Uterus (tissue), 3 donors: ENCODE measurements at regions not wholly inside any gene's neighbourhood (a gene's known extent, or its start where the extent isn't known, plus 50 kb on each side); places are given as distances from the start of the nearest gene placed in this dataset.
"Not testable (repeated sequence)": the region's sequence is repeated elsewhere in the genome, so short reads cannot be mapped to it uniquely, and the experiment has no call there.

Source experiments
- DNase-seq, 2 donors: peaks; one replicate each; pipeline ENCODE4 v3.0.0-alpha.2; 2019 to 2020
- H3K27ac ChIP-seq, 2 donors: fragments of 200-600 bp; sonication (generic); 1 replicate in 1 of 2; 2 replicates in 1 of 2; pipeline ENCODE4 v1.5.1; 2016 to 2018
- H3K27me3 ChIP-seq, 2 donors: fragments of 200-600 bp; sonication (generic); one replicate each; pipeline ENCODE4 v1.5.1; 2018 to 2019; ENCODE audit warnings: control low read depth in 1 of 2
- H3K36me3 ChIP-seq, 2 donors: fragments of 200-600 bp; sonication (generic); one replicate each; pipeline ENCODE4 v1.5.1; 2019; ENCODE audit warnings: control low read depth in 1 of 2
- H3K4me1 ChIP-seq, 2 donors: fragments of 200-600 bp; sonication (generic); one replicate each; pipeline ENCODE4 v1.5.1; 2018 to 2019; ENCODE audit warnings: control low read depth in 1 of 2
- H3K4me3 ChIP-seq, 2 donors: fragments of 200-600 bp; sonication (generic); 1 replicate in 1 of 2; 2 replicates in 1 of 2; pipeline ENCODE4 v1.5.1; 2018 to 2019; ENCODE audit warnings: mild to moderate bottlenecking in 1 of 2
- H3K9me3 ChIP-seq, 2 donors: fragments of 200-600 bp; sonication (generic); one replicate each; pipeline ENCODE4 v1.5.1; 2019; ENCODE audit warnings: control low read depth in 1 of 2
- POLR2A ChIP-seq, 2 donors: fragments of 450-650 bp; IDR thresholded peaks; one replicate each; pipeline ENCODE4 v1.6.1; 2016; ENCODE audit warnings: antibody characterized with exemption in 2 of 2, mild to moderate bottlenecking in 1 of 2, moderate library complexity in 1 of 2
- intact Hi-C: fragments of 100-400 bp; cut with DNase I; formaldehyde crosslinking; loops from one replicate; pipeline ENCODE4 v1.15.1; 2023; ENCODE audit warnings: low total_unique reads
- TF ChIP-seq, protein P1 (sequence below), 4 experiments: fragments of 200-600 bp in 2 of 4; fragments of 450-650 bp in 2 of 4; sonication (generic) in 2 of 4; IDR thresholded peaks; one replicate each; pipeline ENCODE4 v1.5.1; 2016 to 2019; ENCODE audit warnings: antibody characterized with exemption in 4 of 4, mild to moderate bottlenecking in 2 of 4, moderate library complexity in 1 of 4
- donor health status: DM: yes; HTN: yes; CAD: no.

DNA sequence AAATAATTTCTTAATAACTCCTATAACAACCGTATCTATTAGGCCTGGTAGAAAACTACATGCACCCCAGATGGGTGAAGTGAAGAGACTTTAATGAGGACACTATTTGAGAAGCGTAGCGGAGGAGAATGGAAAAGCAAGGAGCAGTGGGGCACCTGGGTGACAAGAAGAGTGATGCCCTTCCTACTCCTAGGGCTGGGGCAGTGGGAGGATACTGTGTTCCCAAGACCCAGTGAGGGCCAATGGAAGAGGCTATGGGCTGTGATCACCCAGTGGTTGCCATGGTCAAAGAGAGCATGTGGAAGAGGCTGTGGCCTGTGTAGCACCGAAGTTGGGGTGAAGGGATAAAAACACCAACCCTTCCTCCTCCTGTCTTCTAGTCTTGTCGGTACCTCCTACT, 86.5 kb upstream of the SHISA3 start:
- DNase-seq: no peak
- Histone ChIP-seq H3K27me3 (no peaks in the 10 kb centered on the region), H3K9me3 (no peaks in the 10 kb centered on the region), H3K27ac (no peak overlapping the region), H3K36me3 (no peaks in the 10 kb centered on the region), H3K4me1 (no peaks in the 10 kb centered on the region), H3K4me3 (no peak overlapping the region)
- intact Hi-C loops: no loop called here
- TF ChIP-seq, protein P1, sequence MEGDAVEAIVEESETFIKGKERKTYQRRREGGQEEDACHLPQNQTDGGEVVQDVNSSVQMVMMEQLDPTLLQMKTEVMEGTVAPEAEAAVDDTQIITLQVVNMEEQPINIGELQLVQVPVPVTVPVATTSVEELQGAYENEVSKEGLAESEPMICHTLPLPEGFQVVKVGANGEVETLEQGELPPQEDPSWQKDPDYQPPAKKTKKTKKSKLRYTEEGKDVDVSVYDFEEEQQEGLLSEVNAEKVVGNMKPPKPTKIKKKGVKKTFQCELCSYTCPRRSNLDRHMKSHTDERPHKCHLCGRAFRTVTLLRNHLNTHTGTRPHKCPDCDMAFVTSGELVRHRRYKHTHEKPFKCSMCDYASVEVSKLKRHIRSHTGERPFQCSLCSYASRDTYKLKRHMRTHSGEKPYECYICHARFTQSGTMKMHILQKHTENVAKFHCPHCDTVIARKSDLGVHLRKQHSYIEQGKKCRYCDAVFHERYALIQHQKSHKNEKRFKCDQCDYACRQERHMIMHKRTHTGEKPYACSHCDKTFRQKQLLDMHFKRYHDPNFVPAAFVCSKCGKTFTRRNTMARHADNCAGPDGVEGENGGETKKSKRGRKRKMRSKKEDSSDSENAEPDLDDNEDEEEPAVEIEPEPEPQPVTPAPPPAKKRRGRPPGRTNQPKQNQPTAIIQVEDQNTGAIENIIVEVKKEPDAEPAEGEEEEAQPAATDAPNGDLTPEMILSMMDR (IDR thresholded peaks at IDR 0.05): no peak
- TF ChIP-seq POLR2A (IDR thresholded peaks at IDR 0.05): no peak

DNA sequence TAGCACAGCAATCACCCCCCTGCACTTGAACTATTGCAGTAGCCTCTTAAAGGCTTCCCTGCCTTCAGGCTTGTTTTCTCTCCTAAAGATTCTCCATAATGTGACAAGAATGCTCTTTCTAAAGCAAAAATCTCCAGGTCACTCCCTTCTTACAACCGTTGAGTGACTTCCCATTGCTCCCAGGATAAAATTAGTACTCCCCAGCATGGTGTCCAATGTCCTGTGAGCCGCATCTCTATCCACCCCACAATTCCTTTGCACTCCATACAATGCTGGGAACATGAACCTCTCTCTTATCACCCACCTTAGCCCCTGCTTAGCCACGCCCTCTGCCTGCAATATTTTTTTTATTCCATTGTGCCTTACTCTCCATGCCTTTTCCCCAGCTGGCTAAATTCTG, 85.7 kb upstream of the SHISA3 start:
- Histone ChIP-seq H3K4me1 (no peaks in the 10 kb centered on the region), H3K36me3 (no peaks in the 10 kb centered on the region), H3K4me3 (no peak overlapping the region), H3K9me3 (no peaks in the 10 kb centered on the region), H3K27ac (no peak overlapping the region), H3K27me3 (no peaks in the 10 kb centered on the region)
- intact Hi-C loops: no loop called here
- DNase-seq: no peak
- no peak for TF ChIP-seq POLR2A (IDR thresholded peaks at IDR 0.05)
- TF ChIP-seq, protein P1 (IDR thresholded peaks at IDR 0.05): no peak

DNA sequence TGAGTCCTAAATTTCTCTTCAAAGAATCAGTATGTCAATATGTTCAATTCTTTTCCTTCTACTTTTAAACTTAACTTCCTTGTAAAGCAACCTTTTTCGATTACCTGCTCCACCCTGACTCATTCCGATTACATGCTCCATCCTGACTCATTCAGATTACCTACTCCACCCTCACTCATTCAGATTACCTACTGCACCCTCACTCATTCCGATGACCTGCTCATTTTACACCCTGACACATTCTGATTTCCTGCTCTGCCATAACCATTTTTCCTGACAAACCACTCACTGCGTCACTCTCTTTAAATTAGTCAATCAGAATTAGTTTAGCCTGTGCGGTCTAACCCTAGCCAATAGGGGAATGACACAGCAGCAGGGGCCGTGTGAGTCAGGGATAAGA, 83.9 kb upstream of the SHISA3 start:
- intact Hi-C loops, H3K27me3 ChIP-seq, H3K4me1 ChIP-seq, H3K36me3 ChIP-seq, DNase-seq, H3K4me3 ChIP-seq, H3K9me3 ChIP-seq, H3K27ac ChIP-seq: not testable (repeated sequence)

DNA sequence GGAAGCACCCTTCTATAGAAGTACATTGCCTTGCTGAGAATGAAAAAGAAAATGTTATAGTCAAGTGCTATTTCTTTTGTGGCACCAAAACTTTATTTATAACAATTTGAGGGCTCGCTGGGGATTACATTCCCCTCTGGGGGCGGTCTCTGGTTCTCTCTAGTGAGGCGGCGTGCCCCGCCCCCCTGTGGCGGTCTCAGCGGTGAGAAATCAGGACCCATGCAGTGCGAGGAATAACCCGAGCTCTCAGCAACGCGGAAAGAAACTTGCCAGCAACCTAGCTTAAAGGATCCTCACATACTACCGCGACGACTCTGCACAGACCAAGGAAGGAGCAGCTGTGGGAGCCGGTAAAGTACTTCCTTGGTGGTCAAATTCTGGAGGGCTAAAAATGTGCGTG, 83.4 kb upstream of the SHISA3 start:
- H3K4me1 ChIP-seq: no peaks in the 10 kb centered on the region
- no peak for DNase-seq
- no peaks in the 10 kb centered on the region for H3K36me3 ChIP-seq
- intact Hi-C loops: no loop called here
- H3K4me3 ChIP-seq: no peak overlapping the region
- no peak overlapping the region for H3K27ac ChIP-seq
- no peaks in the 10 kb centered on the region for H3K27me3 ChIP-seq
- H3K9me3 ChIP-seq: no peaks in the 10 kb centered on the region
- no peak for TF ChIP-seq POLR2A (IDR thresholded peaks at IDR 0.05)
- TF ChIP-seq, protein P1 (IDR thresholded peaks at IDR 0.05): no peak

DNA sequence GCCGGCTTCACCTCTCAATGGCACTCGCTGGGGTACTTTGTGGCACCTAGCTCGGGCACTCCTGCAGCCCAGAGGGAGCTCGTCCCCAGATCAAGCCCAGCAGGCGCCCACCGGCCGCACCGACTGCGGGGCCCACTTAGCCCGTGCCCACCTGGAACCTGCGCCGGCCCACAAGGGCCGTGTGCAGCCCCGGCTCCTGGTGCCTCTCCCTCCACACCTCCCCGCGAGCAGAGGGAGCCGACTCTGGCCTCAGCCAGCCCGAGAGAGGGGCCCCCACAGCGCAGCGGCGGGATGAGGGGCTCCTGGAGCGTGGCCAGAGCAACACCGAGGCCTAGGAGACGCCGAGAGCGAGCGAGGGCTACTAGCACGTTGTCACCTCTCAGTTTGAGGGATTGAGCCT, 82.1 kb upstream of the SHISA3 start:
- Histone ChIP-seq H3K27me3 (no peaks in the 10 kb centered on the region), H3K4me3 (no peak overlapping the region), H3K36me3 (no peaks in the 10 kb centered on the region), H3K9me3 (no peaks in the 10 kb centered on the region), H3K4me1 (no peaks in the 10 kb centered on the region), H3K27ac (no peak overlapping the region)
- no peak for DNase-seq
- intact Hi-C loops: no loop called here
- TF ChIP-seq, protein P1 (IDR thresholded peaks at IDR 0.05): no peak
- TF ChIP-seq POLR2A (IDR thresholded peaks at IDR 0.05): no peak

DNA sequence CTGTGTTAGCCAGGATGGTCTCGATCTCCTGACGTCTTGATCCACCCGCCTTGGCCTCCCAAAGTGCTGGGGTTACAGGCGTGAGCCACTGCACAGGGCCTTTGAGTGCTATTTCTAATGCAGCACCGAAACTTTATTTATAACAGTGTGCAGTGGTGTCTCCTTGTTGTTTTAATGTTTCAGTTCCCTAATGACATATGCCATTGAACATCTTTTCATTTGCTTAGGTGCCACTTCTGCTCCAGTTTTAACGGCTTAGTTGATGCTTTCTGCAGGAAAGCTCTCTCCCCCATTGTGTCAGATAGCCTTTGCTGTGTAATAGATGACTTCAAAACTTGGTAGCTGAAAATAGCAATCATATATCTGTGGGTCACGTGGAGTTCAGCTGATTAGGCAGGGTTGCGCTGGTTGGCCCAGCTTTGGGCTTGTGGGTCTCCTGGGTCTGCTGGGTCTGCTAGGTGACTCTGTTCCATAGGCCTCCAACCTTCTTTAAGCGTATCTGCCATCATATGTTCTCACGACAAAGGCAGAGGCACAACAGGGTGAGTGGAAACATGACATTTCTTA, 76.4 kb upstream of the SHISA3 start:
- Histone ChIP-seq H3K27ac (no peak overlapping the region), H3K27me3 (no peaks in the 10 kb centered on the region), H3K4me3 (no peak overlapping the region), H3K9me3 (no peaks in the 10 kb centered on the region), H3K4me1 (no peaks in the 10 kb centered on the region), H3K36me3 (no peaks in the 10 kb centered on the region)
- no peak for DNase-seq
- intact Hi-C loops: no loop called here
- TF ChIP-seq, protein P1 (IDR thresholded peaks at IDR 0.05): no peak
- TF ChIP-seq POLR2A (IDR thresholded peaks at IDR 0.05): no peak
